ENCODE measurements at regions not wholly inside any gene's neighbourhood (a gene's known extent, or its start where the extent isn't known, plus 50 kb on each side); places are given as distances from the start of the nearest gene placed in this dataset.

- no peak for TF ChIP-seq TEAD4 (IDR thresholded peaks at IDR 0.05)
- no peak for TF ChIP-seq TCF12 (IDR thresholded peaks at IDR 0.05; ENCODE audit: low read depth)
- no peak for TF ChIP-seq TAF1 (IDR thresholded peaks at IDR 0.05; ENCODE audit: low read depth)
- no peak for TF ChIP-seq CREB1 (IDR thresholded peaks at IDR 0.05; ENCODE audit: low read depth)
- no peak for TF ChIP-seq EP300 (IDR thresholded peaks at IDR 0.05; ENCODE audit: borderline replicate concordance)
- no peak for TF ChIP-seq MAX (IDR thresholded peaks at IDR 0.05)
- no peak for TF ChIP-seq FOXM1 (IDR thresholded peaks at IDR 0.05; ENCODE audit: borderline replicate concordance, low read depth)
Observed at GRCh38 chr10:108812296-108812695, 1111.0 kb downstream of the XPNPEP1 start.

GRCh38 chr10:108808228-108808627, 1115.1 kb downstream of the XPNPEP1 start:
- TF ChIP-seq TEAD4 (IDR thresholded peaks at IDR 0.05) (no peak), RAD21 (IDR thresholded peaks at IDR 0.05; ENCODE audit: low read depth) (no peak), MAX (IDR thresholded peaks at IDR 0.05) (no peak), TAF1 (IDR thresholded peaks at IDR 0.05; ENCODE audit: low read depth) (no peak), FOXM1 (IDR thresholded peaks at IDR 0.05; ENCODE audit: borderline replicate concordance, low read depth) (no peak), ZBTB7A (IDR thresholded peaks at IDR 0.05; ENCODE audit: low read depth) (no peak), NFIC (IDR thresholded peaks at IDR 0.05) (no peak), REST (IDR thresholded peaks at IDR 0.05; ENCODE audit: low read depth) (no peak), USF1 (IDR thresholded peaks at IDR 0.05) (no peak)

GRCh38 chr10:108801775-108802517, 1121.4 kb downstream of the XPNPEP1 start:
- TF ChIP-seq ZBTB7A (IDR thresholded peaks at IDR 0.05; ENCODE audit: low read depth): no peak
- no peak for TF ChIP-seq EGR1 (IDR thresholded peaks at IDR 0.05)
- no peak for TF ChIP-seq CREB1 (IDR thresholded peaks at IDR 0.05; ENCODE audit: low read depth)
- no peak for TF ChIP-seq FOXM1 (IDR thresholded peaks at IDR 0.05; ENCODE audit: borderline replicate concordance, low read depth)
- no peak for TF ChIP-seq YY1 (IDR thresholded peaks at IDR 0.05; ENCODE audit: low read depth)
- no peak for TF ChIP-seq CEBPB (IDR thresholded peaks at IDR 0.05)
- TF ChIP-seq RAD21 (IDR thresholded peaks at IDR 0.05; ENCODE audit: low read depth): no peak
- no peak for TF ChIP-seq NFIC (IDR thresholded peaks at IDR 0.05)
- TF ChIP-seq USF1 (IDR thresholded peaks at IDR 0.05): no peak
- TF ChIP-seq TEAD4 (IDR thresholded peaks at IDR 0.05): no peak
- no peak for TF ChIP-seq MAX (IDR thresholded peaks at IDR 0.05)
- TF ChIP-seq EP300 (IDR thresholded peaks at IDR 0.05; ENCODE audit: borderline replicate concordance): no peak
- TF ChIP-seq TAF1 (IDR thresholded peaks at IDR 0.05; ENCODE audit: low read depth): no peak
- TF ChIP-seq TCF12 (IDR thresholded peaks at IDR 0.05; ENCODE audit: low read depth): no peak
- no peak for TF ChIP-seq REST (IDR thresholded peaks at IDR 0.05; ENCODE audit: low read depth)

GRCh38 chr10:108801220-108801619, 1122.1 kb downstream of the XPNPEP1 start:
- TF ChIP-seq CEBPB (IDR thresholded peaks at IDR 0.05) (no peak), EGR1 (IDR thresholded peaks at IDR 0.05) (no peak), ZBTB7A (IDR thresholded peaks at IDR 0.05; ENCODE audit: low read depth) (no peak), NFIC (IDR thresholded peaks at IDR 0.05) (no peak), TCF12 (IDR thresholded peaks at IDR 0.05; ENCODE audit: low read depth) (no peak), RAD21 (IDR thresholded peaks at IDR 0.05; ENCODE audit: low read depth) (no peak)

- no peak for TF ChIP-seq NFIC (IDR thresholded peaks at IDR 0.05)
- no peak for TF ChIP-seq RAD21 (IDR thresholded peaks at IDR 0.05; ENCODE audit: low read depth)
- no peak for TF ChIP-seq TEAD4 (IDR thresholded peaks at IDR 0.05)
- TF ChIP-seq TAF1 (IDR thresholded peaks at IDR 0.05; ENCODE audit: low read depth): no peak
- no peak for TF ChIP-seq REST (IDR thresholded peaks at IDR 0.05; ENCODE audit: low read depth)
- TF ChIP-seq USF1 (IDR thresholded peaks at IDR 0.05): no peak
- TF ChIP-seq TCF12 (IDR thresholded peaks at IDR 0.05; ENCODE audit: low read depth): no peak
- no peak for TF ChIP-seq EGR1 (IDR thresholded peaks at IDR 0.05)
- no peak for TF ChIP-seq EP300 (IDR thresholded peaks at IDR 0.05; ENCODE audit: borderline replicate concordance)
- TF ChIP-seq YY1 (IDR thresholded peaks at IDR 0.05; ENCODE audit: low read depth): no peak
- TF ChIP-seq FOXM1 (IDR thresholded peaks at IDR 0.05; ENCODE audit: borderline replicate concordance, low read depth): no peak
- no peak for TF ChIP-seq MAX (IDR thresholded peaks at IDR 0.05)
- no peak for TF ChIP-seq CREB1 (IDR thresholded peaks at IDR 0.05; ENCODE audit: low read depth)
- no peak for TF ChIP-seq ZBTB7A (IDR thresholded peaks at IDR 0.05; ENCODE audit: low read depth)
- no peak for TF ChIP-seq CEBPB (IDR thresholded peaks at IDR 0.05)
Observed at GRCh38 chr10:108797573-108797972, 1125.7 kb downstream of the XPNPEP1 start.

All from Ishikawa (cell line).